Testis (tissue), 2 donors: ENCODE measurements at regions not wholly inside any gene's neighbourhood (a gene's known extent, or its start where the extent isn't known, plus 50 kb on each side); places are given as distances from the start of the nearest gene placed in this dataset.

Experiments
- DNase-seq: peaks from one replicate; pipeline ENCODE4 v3.0.0-alpha.2; 2019
- H3K27ac ChIP-seq, 2 donors: fragments of 200-600 bp; sonication (generic); one replicate each; pipeline ENCODE4 v1.5.1; 2019
- H3K27me3 ChIP-seq: fragments of 200-600 bp; sonication (generic); one replicate; pipeline ENCODE4 v1.5.1; 2019
- H3K36me3 ChIP-seq: fragments of 200-600 bp; sonication (generic); one replicate; pipeline ENCODE4 v1.5.1; 2017; ENCODE audit warnings: low read depth; ENCODE audit errors: missing control alignments
- H3K4me1 ChIP-seq: fragments of 200-600 bp; sonication (generic); one replicate; pipeline ENCODE4 v1.5.1; 2019
- H3K4me3 ChIP-seq, 2 donors: fragments of 200-600 bp; sonication (generic); one replicate each; pipeline ENCODE4 v1.5.1; 2017 to 2019
- H3K9me3 ChIP-seq: fragments of 200-600 bp; sonication (generic); one replicate; pipeline ENCODE4 v1.5.1; 2017
- CTCF ChIP-seq, 3 experiments: fragments of 450-650 bp in 2 of 3; fragments of 200-600 bp in 1 of 3; sonication (generic) in 1 of 3; IDR thresholded peaks; one replicate each; pipeline ENCODE4 v1.5.1; 2016 to 2019; ENCODE audit warnings: antibody characterized with exemption in 3 of 3, mild to moderate bottlenecking in 2 of 3, moderate library complexity in 1 of 3
- POLR2A ChIP-seq: fragments of 450-650 bp; IDR thresholded peaks from one replicate; pipeline ENCODE4 v1.6.1; 2017; ENCODE audit warnings: antibody characterized with exemption, mild to moderate bottlenecking, moderate library complexity
- WGBS, 2 donors: methylation state at CpG; one replicate each; pipeline ENCODE4 v1.1.5; 2018; 5-methylcytosine and 5-hydroxymethylcytosine counted together
- intact Hi-C: fragments of 100-400 bp; cut with DNase I; formaldehyde crosslinking; loops from one replicate; pipeline ENCODE4 v1.15.1; 2023; ENCODE audit warnings: low total_unique reads

- Histone ChIP-seq H3K27me3 (no peaks in the 10 kb centered on the region), H3K4me1 (no peaks in the 10 kb centered on the region), H3K36me3 (no peaks in the 10 kb centered on the region), H3K27ac (no peak overlapping the region), H3K4me3 (no peak overlapping the region), H3K9me3 (no peaks in the 10 kb centered on the region)
- WGBS, 2 donors = 92 to 100% methylated on average over 2 to 3 of the region's 3 CpGs
- no peak for DNase-seq
- no peak for TF ChIP-seq CTCF (IDR thresholded peaks at IDR 0.05)
- TF ChIP-seq POLR2A = no peak
- intact Hi-C loops = no loop called here
These were observed 1100.3 kb downstream of the BCL11B start for GRCh38 chr14:98171654-98172053.

GRCh38 chr14:98172243-98172778 lies 1099.7 kb downstream of the BCL11B start:
- H3K27me3 ChIP-seq = no peaks in the 10 kb centered on the region
- intact Hi-C loops = no loop called here
- WGBS, 2 donors = 73 to 86% methylated on average over 3 to 5 of the region's 5 CpGs
- no peaks in the 10 kb centered on the region for H3K9me3 ChIP-seq
- DNase-seq = no peak
- H3K4me3 ChIP-seq = no peak overlapping the region
- H3K36me3 ChIP-seq = no peaks in the 10 kb centered on the region
- no peaks in the 10 kb centered on the region for H3K4me1 ChIP-seq
- H3K27ac ChIP-seq = no peak overlapping the region
- TF ChIP-seq POLR2A (no peak), CTCF (IDR thresholded peaks at IDR 0.05) (no peak)

- DNase-seq = no peak
- intact Hi-C loops = no loop called here
- Histone ChIP-seq H3K4me1 (no peaks in the 10 kb centered on the region), H3K4me3 (no peak overlapping the region), H3K27ac (no peak overlapping the region), H3K9me3 (no peaks in the 10 kb centered on the region), H3K36me3 (no peaks in the 10 kb centered on the region), H3K27me3 (no peaks in the 10 kb centered on the region)
- 64 to 68% methylated on average over 7 of the region's 7 CpGs for WGBS, 2 donors
- TF ChIP-seq CTCF (IDR thresholded peaks at IDR 0.05) (no peak), POLR2A (no peak)
These were observed 1098.7 kb downstream of the BCL11B start for GRCh38 chr14:98173305-98173704.

- Histone ChIP-seq H3K9me3 (no peaks in the 10 kb centered on the region), H3K36me3 (no peaks in the 10 kb centered on the region), H3K4me3 (no peak overlapping the region), H3K27ac (no peak overlapping the region), H3K4me1 (no peaks in the 10 kb centered on the region), H3K27me3 (no peaks in the 10 kb centered on the region)
- intact Hi-C loops = no loop called here
- no peak for DNase-seq
- 97% methylated on average over 2 of the region's 2 CpGs; no CpG with 5 or more reads in 1 of the 2 donors for WGBS, 2 donors
- no peak for TF ChIP-seq POLR2A
These were observed 1098.0 kb downstream of the BCL11B start for GRCh38 chr14:98174041-98174440.

GRCh38 chr14:98175436-98175835 lies 1096.6 kb downstream of the BCL11B start:
- H3K9me3 ChIP-seq = no peaks in the 10 kb centered on the region
- WGBS, 2 donors = 88 to 96% methylated on average over 4 of the region's 4 CpGs
- no peaks in the 10 kb centered on the region for H3K36me3 ChIP-seq
- DNase-seq = no peak
- intact Hi-C loops = no loop called here
- no peak overlapping the region for H3K4me3 ChIP-seq
- H3K27me3 ChIP-seq = no peaks in the 10 kb centered on the region
- TF ChIP-seq CTCF (IDR thresholded peaks at IDR 0.05) (no peak), POLR2A (no peak)
- H3K27ac ChIP-seq = no peak overlapping the region
- no peaks in the 10 kb centered on the region for H3K4me1 ChIP-seq
